Fibroblast of mammary gland (primary cell): ENCODE measurements at regions not wholly inside any gene's neighbourhood (a gene's known extent, or its start where the extent isn't known, plus 50 kb on each side); places are given as distances from the start of the nearest gene placed in this dataset.
"Not testable (repeated sequence)": the region's sequence is repeated elsewhere in the genome, so short reads cannot be mapped to it uniquely, and the experiment has no call there.

Source experiments
- DNase-seq: peaks from one replicate; pipeline ENCODE4 v3.0.0-alpha.2; 2010; ENCODE audit warnings: low read depth
- H3K4me3 ChIP-seq: 2 replicates; pipeline ENCODE4 v1.5.1; 2011; ENCODE audit warnings: low read depth, mild to moderate bottlenecking, low read length, moderate library complexity; ENCODE audit not compliant: control insufficient read depth
- CTCF ChIP-seq: conservative IDR thresholded peaks from 2 replicates; pipeline ENCODE4 v1.5.1; 2011; ENCODE audit warnings: low read depth, low read length, inconsistent platforms; ENCODE audit not compliant: control insufficient read depth, insufficient read depth

GRCh38 chr3:11904157-11904556, 57.5 kb upstream of the TAMM41 start:
- no peak for TF ChIP-seq CTCF
- DNase-seq, result no peak
- H3K4me3 ChIP-seq, result no peak overlapping the region

- no peak for DNase-seq
- H3K4me3 ChIP-seq, result no peak overlapping the region
- TF ChIP-seq CTCF, result no peak
These were observed 59.7 kb upstream of the TAMM41 start for GRCh38 chr3:11906407-11906806.

GRCh38 chr3:11907667-11908660, 61.3 kb upstream of the TAMM41 start:
- no peak overlapping the region for H3K4me3 ChIP-seq
- peak; percentile 4 for DNase-seq
- no peak for TF ChIP-seq CTCF

- no peak for TF ChIP-seq CTCF
- H3K4me3 ChIP-seq, result no peak overlapping the region
- no peak for DNase-seq
These were observed 62.5 kb upstream of the TAMM41 start for GRCh38 chr3:11908981-11909698.

- no peak for TF ChIP-seq CTCF
- no peak for DNase-seq
- H3K4me3 ChIP-seq, result no peak overlapping the region
These were observed 63.0 kb upstream of the TAMM41 start for GRCh38 chr3:11909726-11910125.

- not testable (repeated sequence) for DNase-seq, H3K4me3 ChIP-seq
These were observed 63.7 kb upstream of the TAMM41 start for GRCh38 chr3:11910216-11910930.
